ENCODE measurements at regions not wholly inside any gene's neighbourhood (a gene's known extent, or its start where the extent isn't known, plus 50 kb on each side); places are given as distances from the start of the nearest gene placed in this dataset.
"Not testable (repeated sequence)": the region's sequence is repeated elsewhere in the genome, so short reads cannot be mapped to it uniquely, and the experiment has no call there.

DNA sequence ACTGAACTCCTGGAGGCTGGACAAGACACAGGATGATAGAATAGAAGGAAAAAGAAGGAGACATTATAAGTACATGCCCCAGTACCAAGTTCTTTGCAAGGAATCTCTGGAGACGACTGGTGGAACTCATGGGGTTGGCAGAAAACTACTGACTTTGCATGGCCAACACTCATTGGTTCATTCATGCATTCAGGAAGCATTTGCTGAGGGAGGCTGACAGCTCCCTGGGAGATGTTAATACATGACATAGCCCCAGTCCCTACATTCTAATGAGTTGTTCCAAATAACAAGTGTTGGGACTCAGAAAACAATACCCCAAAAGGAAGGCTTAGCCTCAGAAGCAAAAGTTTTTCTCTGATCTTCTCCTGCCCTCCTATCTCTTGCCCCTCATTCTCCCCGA lies 172.8 kb upstream of the IRF2BP2 start:
- DNase-seq: peak; percentile 49

DNA sequence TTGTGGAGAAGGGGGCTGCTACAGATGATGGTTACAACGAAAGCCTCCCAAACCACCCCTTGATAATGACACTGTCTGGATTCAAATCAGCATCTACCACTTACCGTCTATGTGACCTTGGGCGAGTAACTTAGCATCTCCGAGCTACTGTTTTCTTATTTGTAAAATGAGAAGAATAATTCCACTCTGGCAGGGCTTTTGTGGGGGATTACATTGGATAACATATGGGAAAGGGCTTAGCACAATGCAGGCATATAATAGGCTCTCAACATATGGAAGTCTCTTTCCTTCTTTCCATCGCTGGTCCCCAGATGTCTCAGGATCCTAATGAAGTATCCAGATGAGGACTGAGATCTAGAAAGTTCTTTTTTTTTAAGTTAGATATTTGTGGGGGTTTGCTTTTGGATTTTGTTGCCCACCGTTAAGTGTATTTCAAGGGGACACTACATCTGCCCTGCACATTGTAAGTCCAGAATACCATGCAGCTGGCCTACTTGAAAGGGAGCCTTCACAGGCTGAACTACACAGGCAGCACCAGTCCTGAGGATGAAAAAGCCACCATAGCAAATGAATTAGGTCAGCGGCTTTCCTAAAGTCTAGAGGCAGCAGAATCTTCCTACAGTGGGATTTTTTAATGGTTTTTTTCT lies 172.2 kb upstream of the IRF2BP2 start:
- DNase-seq: peak; percentile 73

DNA sequence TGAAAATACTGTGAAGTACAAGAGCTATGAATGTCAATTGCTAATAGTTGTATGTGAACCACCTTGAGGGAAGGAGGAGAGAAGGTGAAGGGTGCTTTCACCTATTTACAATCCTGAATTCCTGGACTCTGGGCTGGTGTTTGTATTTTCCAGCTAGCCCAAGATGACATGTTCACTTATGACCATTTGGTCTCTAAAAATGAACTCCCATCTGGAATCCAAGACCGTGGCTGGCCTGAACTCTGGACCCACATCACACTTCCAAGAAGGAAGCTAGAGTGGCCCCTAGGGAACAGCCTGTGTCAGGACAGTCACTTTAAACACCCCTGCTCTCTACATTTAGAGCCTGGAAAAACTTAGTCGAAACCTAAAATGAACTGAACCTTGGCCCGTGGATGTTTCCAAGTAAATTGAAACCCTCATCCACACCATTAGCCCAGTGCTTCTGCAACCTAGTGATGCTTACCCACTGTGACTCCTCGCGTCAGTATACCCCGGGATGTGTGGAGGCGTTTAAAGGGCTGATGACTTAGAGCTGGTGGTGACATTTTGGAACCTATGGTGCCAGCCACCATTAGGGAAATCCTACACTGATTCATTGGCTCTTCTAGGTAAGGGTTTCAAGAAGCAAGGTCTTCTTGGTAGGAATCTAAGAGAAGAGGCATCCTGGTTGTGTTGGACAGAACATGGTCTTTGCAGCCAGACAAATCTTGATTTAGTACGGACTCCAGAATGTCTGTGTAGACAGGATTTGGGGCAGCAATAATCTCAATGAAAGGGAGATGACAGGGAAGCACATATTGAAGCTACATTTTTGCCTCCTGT lies 171.5 kb upstream of the IRF2BP2 start:
- peak; percentile 54 for DNase-seq

DNA sequence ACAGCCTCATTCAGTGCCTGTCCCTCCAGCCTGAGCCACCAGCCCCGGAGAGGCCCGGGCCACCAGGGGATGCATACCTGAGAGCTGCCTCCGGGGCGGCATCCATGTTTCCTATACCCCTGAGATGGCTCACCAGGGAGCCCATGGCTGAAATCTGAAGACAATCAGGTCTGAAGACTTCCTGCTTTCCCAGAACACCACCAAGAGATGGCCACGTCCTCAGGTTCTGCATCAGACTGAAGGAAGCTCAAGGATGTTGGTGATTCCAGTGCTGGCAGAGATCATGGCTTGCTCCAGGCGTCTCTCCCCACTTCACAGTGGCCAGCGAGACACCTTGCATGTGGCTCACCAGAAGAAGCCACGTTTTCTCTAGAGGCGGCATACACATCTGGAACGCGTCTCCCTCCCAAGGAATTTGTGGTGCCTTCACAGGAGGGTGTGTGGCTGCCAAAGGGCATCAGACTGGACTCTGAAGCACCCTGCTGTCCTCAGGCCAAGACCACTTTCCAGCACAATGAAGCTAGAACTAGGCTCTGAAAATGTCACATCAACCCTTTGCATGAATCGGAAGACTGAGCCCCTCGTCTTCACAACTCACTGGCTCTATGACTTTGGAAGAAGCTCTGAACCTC lies 170.7 kb upstream of the IRF2BP2 start:
- DNase-seq: no peak

DNA sequence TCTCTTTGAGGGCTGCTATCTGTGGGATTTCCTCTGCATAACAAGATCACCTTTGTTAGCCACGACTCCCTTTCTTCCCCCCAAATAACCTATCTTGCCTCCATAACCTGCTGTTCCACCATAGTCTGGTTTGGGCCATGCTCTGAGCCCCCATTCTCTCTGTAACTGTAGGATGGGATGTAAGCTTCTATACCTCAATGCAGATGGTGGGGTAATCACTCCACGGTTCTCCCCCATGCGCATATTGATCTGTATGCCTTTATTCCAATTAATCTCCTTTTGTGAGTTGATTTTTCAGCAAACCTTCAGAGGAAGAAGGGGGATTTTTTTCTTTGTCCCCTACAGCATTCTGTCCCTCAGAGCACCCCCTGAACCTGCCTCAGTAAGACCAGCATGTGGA lies 170.1 kb upstream of the IRF2BP2 start:
- no peak for DNase-seq

DNA sequence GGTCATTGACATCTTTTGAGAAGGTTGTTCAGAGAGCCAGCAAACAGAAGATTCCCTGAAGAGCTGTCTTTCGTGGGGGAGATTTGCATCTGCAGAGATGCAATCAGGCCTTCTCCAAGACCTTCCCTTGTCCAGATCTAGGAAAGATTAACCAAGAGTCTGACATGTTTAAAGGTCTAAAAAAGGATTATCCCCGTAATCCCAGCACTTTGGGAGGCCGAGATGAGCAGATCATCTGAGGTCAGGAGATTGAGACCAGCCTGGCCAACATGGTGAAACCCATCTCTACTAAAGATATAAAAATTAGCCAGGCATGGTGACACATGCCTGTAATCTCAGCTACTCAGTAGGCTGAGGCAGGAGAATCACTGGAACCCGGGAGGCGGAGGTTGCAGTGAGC lies 169.6 kb upstream of the IRF2BP2 start:
- not testable (repeated sequence) for DNase-seq

DNA sequence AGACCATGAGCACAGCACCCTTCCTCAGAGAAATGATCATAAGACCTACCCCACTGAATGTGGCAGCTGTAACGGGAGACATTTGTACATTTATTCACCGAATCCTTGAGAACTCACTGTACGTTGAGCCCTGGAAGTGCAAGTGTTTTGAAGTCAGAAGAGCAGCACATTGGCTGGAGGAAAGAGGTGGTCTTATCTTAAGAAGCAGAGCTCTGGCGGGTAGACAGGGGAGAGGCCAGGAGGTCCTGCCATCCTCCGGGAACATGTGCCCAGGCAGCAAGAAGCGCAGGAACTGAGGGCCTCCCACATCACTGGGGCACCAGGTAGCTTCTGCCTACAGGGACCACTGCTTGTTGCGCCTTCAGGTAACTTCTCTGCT lies 169.2 kb upstream of the IRF2BP2 start:
- DNase-seq: peak; percentile 17

DNA sequence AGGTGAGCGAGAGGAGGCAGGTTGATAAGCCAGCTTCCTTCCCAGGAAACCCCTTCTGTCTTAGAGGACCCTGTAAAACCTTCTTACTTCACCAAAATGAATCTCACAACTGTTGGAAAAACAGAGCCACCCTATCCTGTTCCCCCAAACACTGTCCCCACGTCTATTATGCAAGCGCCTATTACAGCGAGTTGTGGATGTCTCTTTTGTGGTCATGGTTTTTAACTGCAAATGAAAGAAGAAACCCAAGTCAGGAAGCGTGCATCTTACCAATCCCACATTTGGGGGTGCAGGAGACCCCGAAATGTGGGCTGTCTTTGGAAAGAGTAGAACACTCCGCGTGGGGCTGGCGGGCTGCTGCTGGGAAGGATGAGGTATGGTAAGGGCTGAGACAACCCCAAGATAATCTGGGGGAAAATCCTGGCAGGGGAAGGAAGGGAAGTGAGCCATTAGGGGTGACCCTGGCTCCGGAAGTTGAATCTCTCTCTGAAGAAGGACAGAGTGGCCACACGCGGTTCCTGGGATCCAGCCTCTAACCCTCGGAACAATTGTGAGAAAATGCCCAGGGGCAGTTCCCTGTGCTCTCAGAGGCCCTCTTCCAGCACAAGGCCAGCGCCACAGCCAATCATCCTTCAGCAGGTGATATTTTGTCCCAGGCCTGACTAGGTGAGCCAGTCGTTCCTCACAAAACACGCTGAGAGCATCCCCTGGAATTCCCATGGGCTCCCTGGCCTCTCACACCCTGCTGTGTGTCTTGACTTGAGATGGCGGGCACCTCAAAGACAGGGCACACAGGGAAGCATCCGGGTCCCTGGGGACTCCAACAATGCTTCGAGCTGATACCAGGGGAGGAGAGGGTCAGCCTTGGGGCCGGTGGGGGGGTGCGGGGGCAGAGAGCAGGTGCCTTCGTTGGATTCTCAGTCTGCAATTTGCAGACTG lies 168.5 kb upstream of the IRF2BP2 start:
- DNase-seq: peak; percentile 30

DNA sequence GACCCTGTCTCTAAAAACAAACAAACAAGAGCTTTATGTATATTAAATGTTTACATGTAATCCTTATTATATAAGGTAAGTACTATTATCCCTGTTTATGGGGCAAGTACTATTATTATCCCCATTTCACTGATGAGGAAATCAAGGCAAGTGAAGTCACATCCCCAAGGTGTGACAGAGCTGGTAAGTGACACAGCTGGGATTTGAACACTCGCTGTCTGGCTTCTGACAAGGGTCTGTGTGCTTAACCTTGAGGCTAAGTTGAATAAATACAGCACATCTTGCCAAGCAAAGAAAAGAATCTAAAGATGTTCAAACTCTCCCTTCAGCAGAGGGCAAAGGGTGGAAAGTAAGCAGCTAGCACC lies 167.9 kb upstream of the IRF2BP2 start:
- DNase-seq: peak; percentile 13

DNA sequence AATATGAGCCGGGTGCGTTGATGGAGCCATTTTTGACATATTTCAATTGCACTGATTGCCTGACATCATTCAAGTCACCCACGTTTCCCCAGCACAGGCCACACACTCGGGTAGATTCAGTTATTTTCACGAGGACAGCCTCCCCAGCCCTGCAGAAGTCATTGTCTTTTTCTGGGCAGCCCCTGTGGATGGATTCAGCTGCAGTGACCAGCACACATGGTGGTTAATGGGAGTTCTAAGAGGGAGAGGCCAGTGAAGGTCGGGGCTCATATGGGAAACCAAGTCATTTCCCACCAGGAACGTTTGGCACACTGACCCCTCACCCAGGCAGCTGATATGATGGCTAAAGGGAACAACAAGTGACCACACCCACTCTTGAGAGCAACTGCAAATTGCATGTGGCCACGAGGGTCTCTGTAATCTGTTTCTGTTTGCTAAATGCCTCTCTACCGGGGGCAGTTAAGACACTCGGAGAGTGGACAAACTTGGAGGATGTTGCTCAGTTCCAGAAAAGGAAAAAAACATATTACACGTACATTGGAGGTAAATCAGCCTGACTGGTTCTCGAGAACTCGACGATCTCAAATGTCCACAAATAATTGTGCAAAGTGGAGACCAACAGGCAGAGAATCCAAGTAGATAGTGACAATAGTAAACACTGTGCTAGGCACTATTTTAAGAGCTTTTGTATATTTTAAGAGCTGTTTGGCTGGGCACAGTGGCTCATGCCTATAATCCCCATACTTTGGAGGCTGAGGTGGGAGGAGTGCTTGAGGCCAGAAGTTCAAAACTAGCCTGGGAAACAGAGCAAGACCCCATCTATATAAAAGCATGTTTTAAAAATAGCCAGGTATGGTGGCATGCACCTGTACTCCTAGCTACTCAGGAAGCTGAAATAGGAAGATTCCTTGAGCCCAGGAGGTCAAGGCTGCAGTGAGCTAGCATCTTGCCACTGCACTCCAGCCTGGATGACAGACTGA lies 167.2 kb upstream of the IRF2BP2 start:
- DNase-seq: no peak

DNA sequence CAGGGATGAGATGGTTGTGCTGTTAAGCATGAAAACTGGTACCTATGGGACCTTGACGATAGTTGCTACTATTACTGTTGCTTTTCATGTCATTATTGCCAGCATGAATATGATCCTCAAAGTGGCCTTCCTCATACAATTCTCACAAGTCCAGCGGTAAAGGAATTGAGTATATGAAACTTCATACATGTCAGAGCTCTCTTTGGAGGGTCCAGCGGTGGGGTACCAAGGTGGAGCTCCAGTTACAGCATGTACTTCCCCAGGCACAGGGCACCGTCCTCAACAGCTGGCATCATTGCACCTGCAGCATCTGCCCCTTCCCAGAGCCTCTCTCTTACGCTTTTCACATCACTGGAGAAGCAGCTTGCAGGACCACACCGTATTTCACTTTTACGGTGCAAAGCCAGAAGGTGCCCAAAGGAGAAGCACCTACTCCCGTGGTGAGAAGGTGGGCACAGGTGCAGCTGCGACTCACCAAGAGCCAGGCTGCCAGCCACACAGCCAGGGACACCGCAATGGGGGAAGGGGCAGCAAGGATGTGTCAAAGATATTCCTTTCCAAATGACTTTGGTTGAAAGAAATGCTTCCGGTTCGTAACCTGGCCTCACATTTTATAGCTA lies 166.4 kb upstream of the IRF2BP2 start:
- no peak for DNase-seq

DNA sequence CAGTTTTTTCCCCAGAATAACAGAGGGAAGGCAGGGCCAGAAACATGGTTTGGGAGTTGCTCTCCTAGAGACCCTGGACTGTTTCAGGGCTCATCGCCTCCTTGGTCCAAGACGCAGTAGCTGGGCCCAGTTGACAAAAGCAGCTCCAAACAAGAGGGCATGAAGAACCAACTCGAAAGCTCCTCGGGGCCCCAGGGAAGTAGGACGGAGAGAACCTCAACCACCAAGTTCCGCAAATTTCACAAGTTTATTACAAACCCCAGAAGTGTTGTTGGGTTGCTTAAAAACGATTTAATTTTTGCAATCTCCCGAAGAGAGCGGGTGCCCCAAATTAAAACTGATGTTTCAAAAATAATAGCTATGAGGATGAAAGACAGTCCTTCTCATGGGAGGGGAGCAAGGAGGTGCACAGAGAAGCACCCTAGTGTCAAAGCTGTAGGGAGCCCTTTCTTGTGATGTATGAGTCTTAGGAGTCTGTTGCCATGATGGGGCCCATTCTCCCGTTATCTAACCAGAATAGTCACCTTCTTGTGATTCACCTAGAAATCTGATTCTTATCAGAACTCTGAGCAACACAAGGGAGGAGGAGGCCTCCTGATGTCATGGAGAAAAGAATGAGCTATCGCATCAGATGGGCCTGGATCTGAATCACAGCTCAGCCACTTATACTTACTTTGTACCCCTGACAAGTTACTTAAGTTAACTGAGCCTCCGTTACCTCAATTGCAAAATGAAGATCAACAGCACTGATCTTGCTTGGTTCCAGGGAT lies 165.7 kb upstream of the IRF2BP2 start:
- no peak for DNase-seq

DNA sequence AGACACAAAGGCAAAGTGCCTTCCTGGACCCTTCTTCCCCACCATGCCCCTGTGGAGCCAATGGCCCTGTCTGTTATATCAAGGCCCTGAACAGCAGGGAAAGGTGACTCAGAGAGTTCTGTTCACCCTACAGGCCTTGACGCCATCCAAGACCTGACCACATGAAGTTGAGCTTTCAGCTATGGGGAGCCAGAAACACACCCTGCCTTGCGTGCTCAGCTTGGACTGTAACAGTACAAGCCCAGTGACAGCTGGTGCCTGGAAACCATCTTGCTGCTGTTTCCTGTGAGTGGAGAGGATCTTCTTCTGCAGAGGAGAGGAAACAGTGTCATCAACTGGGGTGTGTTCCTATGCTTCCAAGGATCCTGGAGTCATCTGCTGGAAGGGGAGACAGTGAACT lies 165.0 kb upstream of the IRF2BP2 start:
- DNase-seq: no peak

DNA sequence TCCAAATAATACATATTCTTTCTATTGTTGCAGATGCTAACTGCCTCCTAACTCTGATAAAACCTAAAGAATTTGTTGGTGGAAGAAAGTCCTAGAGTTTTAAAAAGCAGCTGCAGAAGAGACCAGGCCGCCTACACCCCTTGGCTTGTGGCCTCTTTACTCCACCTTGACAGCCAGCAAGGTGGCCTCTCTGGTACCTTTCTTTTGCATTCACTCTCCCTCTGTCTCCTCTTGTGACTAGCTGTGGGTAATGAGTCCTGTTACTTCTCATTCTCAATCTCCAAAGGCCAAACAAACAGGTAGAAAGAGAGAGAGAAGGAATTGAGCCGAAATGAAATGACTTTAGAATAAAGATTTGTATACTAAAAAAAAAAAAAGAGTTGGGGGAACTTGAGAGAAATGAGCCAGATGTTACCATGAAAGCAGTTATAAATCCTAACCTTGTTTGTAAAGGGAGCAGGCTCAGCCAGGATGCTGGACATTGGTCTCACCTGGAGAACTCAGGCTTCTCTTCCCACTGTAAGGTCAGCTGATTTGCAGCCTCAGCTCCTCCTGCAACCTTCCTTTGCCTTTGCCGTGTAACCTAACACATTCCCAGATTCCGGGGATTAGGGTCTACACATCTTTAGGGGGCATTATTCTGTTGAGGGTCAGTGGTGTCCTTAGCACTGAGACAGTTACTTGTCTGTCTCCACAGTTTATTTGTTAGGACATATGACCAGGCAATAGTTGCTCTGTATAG lies 164.1 kb upstream of the IRF2BP2 start:
- no peak for DNase-seq

DNA sequence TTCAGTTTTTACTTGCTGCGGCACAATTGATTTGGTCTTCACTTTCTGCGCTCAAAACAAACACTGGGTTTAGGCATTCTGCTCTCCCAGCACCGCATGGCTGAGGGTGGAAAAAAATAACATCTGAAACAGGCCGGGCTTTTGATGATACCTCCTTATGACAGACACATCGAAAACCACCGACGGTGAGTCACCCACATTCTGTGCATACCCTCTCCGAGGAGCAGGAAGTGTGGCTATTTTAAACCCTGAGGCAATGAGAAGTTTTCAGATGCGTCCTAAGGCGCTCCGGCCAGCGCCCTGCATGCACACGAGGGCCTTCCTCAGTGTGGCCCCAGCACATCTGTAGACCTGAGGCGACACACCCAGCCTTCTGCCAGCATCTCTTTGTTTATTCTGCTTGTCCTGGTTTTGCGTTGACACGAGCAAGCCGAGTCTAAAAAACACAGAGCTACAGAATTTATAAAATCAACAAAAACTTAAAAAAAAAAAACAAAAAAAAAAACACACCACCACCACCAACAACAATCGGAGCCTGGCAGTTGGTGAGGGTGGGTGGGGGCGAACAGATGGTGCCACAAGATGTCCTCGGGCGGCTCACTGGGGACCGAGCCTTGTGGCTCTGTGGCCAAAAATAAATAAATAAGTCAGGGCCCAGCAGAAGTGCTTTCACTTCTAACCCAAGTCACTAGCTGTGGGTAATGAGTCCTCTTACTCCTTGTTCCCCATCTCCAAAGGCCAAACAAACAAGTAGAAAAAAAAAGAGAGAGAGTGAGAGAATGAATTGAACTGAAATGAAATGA lies 162.6 kb upstream of the IRF2BP2 start:
- peak; percentile 68 for DNase-seq

DNA sequence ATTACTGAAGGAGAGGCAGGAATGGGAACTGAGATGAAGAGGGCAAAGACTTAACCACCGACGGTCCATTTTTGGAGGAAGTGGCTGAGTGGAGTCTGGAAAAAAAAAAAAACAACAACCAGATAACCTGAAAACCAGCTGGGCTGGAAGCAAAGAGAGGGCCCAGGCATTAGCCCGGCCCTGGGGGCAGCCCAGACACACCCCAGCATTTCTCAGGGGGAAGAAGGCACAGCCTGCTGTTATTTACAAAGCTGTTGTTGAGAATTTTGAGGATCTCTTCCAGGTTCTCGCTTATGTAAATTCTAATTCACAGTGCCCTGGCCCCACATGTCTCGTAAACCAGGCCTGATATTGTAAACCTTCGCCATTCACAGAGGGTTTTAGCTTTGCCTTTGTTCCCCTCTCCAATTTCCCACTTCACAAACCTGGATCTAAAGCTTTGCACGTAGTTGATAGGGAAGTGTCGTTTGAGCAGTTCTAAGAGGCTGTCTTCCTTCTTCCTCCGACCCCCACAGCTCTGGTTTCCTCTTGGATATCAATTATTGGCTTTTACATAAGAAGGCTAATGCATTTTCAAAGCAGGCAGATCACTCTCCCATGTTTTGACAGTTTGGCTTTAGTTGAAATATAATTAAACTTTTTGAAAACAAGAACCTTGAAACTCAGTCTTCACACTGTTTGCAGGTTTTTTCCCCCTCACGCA lies 161.8 kb upstream of the IRF2BP2 start:
- no peak for DNase-seq

DNA sequence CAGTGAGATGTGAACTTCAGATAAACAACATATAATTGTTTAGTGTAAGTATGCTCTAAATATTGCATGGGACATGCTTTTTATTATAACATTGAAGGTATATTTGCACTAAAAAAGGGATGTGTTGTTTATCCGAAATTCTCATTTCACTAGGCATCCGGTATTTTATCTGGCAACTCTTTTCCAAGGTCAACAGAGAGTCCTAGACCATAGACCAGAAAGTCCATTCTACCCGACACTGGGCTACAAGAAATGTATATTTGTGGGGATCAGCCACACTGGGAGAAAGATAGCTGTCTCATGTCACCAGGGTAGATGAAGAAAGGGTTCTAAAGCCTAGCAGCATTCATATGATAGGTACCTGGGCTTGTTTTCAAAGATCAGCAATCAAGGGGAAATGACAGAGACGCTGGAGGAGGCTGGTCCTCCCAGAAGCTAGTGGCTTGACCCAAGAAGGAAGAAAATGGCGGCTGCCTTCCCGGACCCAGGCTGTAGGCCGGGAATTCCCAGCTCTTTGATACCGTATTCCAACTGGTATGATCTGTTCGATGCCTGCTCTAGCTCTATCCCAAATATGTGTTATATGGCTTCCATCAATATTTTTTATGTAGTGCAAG lies 161.1 kb upstream of the IRF2BP2 start:
- no peak for DNase-seq
